GM21825 (cell line): ENCODE measurements at regions not wholly inside any gene's neighbourhood (a gene's known extent, or its start where the extent isn't known, plus 50 kb on each side); places are given as distances from the start of the nearest gene placed in this dataset.
"Not testable (repeated sequence)": the region's sequence is repeated elsewhere in the genome, so short reads cannot be mapped to it uniquely, and the experiment has no call there.

ENCODE experiments used
- ATAC-seq: cut with Tn5 transposase; IDR thresholded peaks from one replicate; pipeline ENCODE4 v1.9.1; 2021; ENCODE audit warnings: mild to moderate bottlenecking, moderate library complexity; ENCODE audit not compliant: unreplicated experiment

DNA sequence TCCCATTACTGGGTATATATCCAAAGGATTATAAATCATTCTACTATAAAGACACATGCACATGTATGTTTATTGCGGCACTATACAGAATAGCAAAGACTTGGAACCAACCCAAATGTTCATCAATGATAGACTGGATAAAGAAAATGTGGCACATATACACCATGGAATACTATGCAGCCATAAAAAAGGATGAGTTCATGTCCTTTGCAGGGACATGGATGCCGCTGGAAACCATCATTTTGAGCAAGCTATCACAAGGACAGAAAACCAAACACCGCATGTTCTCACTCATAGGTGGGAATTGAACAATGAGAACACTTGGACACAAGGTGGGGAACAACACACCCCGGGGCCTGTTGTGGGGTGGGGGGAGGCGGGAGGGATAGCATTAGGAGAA lies 57.0 kb upstream of the NEUROD1 start:
- ATAC-seq: not testable (repeated sequence)

DNA sequence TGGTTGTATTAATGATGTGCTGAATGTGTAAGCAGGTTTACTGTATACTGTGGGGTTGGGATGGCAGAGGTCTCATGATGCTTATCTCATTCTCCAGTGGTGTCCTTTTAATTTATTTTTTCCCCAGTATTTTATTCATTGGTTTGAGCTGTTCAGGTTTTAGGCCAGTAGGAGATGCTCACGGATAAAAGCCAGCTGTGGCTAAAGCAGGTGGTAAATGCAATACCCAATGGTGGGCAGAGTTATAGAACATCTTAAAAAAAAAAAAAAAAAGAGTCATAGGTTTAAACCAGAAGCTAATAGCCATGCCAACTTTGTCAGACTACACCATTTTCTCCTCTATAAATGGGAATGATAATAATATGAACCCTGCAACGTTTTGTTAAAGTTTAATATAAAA lies 57.8 kb upstream of the NEUROD1 start:
- no peak for ATAC-seq

DNA sequence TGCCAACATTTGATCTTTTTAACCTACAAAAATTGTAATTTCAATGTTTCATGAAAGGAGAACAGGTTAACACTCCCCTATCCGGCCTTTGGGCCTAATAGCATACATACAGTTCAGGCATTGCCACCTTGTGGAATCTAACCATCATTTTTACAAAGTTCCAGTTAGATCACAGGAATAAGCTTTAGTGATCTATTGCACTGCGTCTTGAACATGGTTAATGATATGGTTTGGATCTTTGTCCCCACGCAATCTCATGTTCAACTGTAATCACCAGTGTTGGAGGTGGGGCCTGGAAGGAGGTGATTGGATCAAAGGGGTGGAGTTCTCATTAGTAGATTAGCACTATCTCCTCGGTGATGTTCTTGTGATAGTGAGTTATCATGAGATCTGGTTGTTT lies 58.2 kb upstream of the NEUROD1 start:
- no peak for ATAC-seq

DNA sequence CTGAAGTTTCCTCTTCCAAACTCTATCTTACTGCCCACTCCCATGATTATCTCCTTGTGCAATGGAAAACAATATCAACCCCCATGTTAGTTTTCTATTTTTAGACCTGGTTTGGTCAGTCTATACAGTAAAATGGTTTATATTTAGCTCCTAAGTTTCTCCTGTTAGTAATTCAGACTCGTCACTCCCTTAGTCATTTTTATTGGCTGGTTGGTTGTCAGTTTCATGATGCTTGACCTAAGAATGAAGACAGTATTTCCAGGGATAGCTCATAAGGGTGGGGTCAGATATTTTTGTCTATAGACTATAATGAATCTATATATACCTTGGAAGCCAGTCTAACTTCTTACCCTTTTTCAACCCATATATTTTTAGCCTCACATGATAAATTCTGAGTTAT lies 61.4 kb upstream of the NEUROD1 start:
- ATAC-seq: no peak

DNA sequence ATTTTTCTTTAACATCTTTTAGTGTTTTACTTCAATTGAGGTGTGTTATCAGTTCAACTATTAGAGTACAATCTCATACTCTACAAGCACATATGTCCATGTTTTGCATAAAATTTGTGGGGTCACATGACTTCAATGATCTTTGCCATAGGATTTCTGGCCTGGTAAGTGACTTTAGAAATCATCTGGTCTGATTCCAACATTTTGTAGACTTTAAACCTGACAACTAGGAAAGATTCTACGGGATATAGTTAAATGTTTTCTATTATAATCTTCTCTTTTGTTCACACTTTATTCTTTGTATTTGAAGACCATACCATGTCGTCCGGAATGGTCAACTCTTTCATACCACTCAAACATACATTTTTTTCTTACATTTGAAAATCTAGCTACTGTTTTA lies 62.0 kb upstream of the NEUROD1 start:
- ATAC-seq: no peak

DNA sequence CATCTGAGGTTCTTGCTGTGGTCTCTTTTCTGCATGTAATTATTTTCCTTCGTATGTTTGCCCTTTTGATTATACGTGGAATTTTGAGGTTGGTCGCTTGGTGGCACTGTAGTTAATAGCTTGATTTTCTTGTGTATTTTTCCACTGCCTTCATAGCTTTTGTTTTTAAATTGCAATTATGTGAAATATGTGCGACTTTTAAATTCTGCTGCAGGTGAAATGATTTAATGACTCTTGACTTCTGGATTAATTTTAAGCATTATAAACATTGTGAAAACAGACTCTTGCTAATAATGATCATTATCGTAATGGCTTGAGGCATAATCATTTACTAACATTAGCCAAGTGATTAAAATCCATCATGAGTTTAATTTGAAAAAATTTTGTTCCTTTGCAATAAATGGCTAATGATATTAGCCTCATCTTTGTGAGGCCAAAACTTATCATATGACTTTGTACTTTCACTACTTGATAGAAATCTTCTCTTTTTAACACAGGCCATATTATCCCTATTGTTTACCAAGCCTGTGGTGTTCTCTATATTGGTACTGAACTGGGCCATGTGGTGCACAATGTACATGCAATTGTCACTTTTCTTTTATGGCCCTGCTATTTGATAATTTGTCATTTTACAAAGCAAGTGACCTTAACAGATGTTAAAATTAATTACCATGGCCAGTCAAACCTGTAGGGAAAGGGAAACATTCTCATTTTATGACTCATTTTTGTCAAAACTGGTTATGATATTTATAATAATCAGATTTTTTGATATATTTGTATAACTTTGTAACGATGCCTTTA lies 62.8 kb upstream of the NEUROD1 start:
- ATAC-seq: no peak

DNA sequence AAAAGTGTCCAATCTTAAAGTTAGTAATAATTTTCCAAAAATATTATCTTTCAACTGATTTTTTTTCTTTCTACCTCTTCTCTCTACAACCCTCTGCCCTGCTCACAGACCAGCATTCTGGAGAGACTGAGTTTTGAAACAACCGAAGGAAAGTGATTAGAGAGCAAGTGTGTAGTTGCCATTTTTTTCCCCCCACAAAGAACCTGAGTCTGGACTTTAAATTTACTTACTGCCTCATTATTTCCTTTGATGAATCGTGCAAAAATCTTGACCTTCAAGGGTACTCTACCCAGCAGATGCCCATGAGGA lies 63.4 kb upstream of the NEUROD1 start:
- ATAC-seq: no peak

DNA sequence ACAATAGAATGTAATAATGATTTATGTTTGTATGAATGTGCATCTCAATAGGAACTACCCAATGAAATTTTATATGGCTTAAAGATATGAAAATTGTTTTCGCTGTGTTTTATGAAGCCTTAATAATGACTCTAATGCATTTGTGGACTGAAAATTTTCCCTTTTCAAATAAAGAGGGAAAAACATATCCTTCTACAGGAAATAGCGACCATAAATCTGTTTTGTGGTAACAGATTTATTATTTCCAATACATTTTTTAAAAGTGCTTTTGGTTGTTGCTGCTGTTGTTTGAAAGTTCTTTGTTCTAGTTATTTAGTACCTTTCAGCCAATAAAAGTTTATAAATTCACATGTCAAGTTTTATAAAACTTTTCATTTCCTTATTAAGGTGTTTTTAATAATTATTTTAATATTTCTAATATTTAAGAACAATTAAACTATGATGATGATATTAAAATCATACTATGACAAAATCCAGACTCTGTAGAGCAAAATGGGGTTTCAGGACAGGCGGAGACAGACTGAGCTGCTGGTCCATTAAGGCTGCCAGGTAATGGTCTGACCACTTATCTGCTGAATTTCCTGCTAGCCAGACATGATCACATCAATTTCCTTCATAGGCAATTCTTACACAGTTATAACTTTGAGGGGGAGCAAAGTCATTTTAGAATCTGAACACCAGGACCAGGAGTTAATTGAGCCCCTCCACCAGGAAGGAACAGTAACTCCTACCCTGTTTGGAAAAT lies 65.7 kb upstream of the NEUROD1 start:
- no peak for ATAC-seq

DNA sequence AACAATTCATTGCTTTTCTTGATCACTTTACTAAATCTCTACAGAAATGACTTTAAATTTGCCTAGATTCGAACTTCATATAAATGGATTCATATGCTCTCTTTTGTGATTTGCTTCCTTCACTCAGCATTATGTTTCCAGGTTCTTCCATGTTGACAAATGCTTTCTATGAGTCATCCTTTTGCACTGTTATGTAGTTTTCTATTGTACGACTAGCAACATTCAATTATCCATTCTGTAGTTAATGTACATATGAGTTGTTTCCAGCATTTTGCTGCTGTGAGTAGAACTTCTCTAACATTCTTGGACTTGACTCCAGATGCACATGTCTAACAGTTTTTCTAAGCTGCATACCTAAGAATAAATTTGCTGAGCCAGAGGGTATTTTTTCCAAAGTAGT lies 66.5 kb upstream of the NEUROD1 start:
- ATAC-seq: no peak

DNA sequence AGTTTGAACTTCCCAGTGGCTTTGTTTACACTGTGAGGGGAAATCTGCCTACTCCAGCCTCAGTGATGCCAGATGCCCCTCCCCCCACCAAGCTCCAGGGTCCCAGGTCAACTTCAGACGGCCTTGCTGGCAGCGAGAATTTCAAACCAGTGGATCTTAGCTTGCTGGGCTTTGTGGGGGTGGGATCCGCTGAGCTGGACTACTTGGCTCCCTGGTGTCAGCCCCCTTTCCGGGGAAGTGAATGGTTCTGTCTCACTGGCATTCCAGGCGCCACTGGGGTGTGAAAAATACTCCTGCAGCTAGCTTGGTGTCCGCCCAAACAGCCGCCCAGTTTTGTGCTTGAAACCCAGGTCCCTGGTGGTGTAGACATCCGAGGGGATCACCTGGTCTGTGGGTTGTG lies 70.0 kb upstream of the NEUROD1 start:
- no peak for ATAC-seq

DNA sequence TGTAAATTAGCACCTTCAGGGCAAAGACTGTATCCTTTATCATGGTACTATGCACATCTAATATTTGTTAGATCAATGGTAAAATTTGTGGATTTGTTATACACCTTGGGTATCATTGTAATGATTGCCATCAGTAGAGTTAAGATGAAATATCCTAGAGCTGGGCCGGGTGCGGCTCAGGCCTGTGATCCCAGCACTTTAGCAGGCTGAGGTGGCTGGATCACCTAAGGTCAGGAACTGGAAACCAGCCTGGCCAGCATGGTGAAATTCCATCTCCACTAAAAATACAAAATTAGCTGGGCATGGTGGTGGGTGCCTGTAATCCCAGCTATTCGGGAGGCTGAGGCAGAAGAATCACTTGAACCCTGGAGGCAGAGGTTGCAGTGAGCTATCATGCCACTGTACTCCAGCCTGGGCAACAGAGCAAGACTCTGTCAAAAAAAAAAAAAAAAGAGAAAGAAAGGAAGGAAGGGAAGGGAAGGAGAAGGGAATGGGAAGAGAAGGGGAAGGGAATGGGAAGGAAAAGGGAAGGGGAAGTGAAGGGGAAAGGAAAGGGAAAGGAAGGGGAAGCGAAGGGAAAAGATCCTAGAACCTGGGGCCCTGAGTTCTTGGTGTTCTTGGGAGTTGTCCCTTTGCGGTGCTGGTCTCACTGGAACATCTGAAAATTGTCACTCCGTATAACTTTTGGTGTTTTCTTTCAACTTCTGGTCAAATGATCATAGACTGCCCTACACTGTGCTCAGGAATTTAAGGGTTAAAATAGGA lies 71.1 kb upstream of the NEUROD1 start:
- ATAC-seq: no peak

DNA sequence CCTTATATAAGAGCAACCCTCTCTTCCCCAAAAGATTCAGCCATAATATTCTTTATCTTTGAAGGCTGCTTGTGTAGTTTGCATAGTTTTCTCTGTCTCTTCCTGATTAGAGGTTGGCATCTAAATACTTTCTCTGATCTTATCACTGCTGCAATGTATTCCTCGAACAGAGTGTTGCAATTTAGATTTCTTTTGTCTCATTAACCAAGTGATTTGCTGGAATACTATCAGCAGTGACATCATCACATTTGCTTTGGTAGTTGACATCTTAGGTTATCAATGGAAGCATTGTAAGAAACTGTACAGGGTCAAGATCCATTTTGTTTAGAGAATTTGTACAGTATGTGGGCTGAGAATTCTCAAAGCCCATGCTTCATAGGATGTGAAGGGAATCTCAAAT lies 72.0 kb upstream of the NEUROD1 start:
- ATAC-seq: no peak

DNA sequence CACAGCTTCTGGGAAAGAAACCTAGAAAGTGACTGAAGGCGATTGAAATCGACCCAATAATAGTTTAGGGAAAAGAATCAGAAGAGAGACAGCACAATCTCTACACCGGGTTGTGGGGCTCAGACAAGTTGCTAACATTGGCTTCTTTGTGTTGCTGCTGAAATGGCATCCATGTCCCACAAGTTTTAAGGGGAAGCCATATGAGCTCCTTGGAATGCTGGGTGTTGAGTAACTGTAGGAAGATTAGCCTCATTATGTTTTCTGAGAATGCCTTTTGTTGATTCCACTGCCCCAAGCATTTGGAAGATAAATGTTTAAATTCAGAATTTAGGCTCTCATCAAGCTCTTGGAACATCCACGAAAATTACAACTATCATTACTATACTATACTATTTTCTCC lies 73.4 kb upstream of the NEUROD1 start:
- ATAC-seq: no peak

DNA sequence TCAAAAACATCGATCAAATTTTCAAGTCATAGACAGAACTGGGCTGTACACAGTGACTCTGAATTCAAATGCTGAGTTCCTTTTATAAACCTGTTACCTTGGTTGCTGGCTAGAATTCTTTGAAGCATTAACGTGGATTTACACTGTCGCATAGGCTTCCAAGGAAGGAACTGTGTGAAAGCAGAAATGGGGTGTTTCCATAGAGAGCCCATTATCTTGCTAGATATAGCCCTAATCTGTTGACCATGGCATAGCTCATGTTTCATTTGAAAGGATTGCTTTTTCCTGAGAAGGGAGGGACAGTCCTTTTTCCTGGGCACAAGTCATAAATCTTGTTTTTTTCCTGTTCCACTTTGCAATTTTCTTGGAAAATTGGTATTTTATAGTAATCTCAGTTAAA lies 73.8 kb upstream of the NEUROD1 start:
- no peak for ATAC-seq

DNA sequence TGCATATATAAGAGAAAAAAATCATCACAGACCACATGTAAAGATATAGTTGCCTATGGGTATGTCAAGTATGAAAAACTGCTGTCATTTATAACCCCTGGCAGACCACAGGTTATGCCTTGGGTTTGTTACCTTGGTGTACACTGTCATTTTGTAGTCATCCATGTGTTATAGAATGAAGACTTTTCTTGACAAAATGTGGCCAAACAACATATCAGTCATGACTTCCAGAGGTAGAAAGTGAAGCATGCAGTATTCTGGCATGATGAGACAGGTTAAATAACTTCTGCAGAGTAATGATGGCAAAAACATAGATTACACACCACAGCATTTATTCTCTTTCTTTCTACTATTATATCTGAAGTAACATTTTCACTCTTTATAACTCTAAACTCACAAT lies 74.9 kb upstream of the NEUROD1 start:
- ATAC-seq: no peak

DNA sequence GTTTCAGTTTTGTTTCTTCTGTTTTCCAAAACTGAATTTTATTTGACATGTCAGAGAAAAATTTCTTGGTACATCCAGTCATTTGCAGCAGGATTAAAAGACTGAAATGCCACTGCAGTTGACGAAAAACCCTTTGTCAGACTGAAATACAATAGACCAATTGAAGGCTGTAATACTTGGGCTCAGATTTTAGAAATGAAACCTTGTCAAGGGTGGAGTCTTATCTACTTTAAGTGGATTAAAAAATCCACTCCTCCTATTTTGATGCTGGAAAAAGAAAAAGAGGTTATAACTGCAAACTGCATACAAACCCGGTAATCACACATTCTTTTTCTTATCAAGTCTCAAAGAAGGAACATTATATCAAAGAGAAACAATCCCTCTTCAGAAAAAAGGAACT lies 80.2 kb upstream of the NEUROD1 start:
- ATAC-seq: no peak

DNA sequence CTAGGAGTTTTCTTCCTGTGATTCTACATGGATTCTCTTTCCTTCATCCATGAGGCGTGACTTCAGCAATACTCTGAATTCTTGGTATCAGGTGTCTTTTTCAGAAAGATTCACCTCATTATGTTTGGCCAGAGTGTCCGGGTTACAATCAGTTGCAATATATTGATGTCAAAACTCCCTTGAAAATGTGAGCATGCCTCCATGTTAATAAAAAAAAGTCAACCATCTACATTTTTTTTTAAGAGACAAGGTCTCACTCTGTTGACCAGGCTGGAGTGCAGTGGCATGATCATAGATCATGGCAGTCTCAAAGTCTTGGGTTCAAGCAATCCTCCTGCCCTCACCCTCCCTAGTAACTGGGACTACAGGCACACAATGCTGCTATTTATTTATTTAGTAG lies 80.9 kb upstream of the NEUROD1 start:
- ATAC-seq: no peak

DNA sequence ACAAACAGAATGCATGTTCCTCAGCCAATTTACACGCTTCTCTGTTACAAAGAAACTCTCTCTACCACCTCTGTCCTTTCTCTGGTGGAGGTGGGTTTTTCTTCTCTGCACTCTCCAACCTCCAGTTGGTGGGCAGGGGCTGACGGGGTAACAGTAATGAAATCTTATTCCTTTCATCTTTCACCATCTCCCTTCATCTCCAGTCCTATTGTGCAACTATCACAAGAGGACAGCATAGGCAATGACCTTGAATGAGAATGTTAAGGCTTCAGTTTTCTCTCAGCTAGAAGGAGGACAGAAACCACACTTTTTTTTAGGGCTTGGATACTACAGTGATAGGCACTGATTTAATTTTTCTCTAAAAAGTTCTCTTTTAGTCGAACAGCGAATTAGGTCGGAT lies 81.7 kb upstream of the NEUROD1 start:
- ATAC-seq: no peak

DNA sequence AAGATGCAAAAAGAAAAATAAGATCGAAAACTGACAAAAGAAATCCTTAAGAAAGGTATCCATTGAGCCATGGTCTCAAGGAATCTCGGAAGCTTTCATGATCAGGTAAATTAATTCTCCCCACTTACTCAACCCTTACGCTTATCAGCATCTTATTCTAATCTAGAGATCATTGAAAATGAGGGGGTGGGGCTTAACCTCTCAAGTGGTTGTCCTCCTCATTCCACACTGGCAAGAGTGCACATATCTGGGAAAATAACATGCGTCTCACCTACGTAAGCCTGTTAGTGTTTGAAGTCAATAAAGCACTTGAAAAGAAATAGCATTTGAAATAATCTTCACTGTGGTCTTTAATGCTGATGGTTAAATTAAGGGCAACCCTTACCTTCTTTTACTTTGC lies 82.5 kb upstream of the NEUROD1 start:
- ATAC-seq: no peak

DNA sequence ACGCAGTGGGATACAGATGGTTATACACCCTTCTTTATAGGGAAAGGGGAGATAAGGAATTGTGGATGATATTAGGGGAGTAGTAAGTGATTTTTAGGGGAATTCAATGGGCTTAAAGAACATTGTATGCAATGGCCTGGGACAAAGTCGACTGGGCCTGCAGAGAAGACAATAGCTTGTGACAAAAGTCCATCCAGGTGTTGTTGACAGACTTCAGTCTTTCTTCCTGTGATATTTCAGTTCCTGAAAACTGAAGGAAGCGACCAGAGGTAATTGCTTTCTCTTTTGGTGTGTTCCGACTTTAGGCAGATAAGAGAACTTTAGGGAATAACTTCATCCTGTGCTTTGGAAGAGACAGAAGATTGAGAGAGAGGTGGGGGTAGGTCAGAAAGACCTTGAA lies 83.1 kb upstream of the NEUROD1 start:
- ATAC-seq: no peak

DNA sequence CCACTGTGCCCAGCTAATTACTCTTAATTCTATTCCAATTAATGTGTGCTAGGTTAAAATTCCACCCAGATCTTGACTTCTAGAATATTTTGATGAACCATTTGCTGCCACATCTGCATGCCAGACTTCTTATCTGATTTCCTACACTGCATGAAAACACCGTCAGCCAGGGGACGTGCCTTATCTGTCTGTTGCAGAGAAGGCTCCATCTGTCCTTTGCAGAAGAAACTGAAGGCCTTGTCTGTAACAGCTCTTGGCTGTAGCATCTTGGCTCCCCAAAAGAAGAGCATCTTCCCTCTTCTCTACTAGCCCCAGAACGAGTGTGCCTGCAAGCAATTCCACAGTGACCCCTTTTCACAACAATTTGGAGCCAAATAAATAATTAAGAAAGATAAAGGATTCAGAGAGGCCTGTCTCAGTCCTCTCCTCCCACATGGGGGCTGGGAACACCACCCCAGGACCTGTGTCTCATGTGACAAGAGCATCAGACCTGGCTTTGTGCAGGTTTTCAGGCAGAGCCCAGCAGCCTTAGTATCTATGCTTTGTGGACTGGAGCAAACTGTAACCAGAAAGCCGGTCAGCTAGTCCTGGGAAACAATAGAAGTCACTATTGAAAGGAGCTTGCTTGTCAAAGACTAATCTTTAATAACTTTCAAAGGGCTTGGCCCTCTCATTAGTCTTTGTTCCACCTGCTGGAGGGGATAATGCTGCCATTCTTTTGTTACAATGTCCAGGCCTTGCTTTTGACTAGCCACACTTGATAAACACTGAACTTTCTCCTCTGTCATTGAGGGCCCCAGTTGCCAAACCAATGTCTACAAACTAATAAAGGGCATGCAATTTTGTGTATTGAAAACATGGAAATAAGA lies 84.0 kb upstream of the NEUROD1 start:
- no peak for ATAC-seq
